HCT116 (cell line): ENCODE measurements at regions not wholly inside any gene's neighbourhood (a gene's known extent, or its start where the extent isn't known, plus 50 kb on each side); places are given as distances from the start of the nearest gene placed in this dataset.

Experiments used
- ATF3 ChIP-seq: IDR thresholded peaks from 2 replicates; pipeline ENCODE4 v1.6.1; 2012
- CBX3 ChIP-seq: IDR thresholded peaks from 2 replicates; pipeline ENCODE4 v1.6.1; 2012; ENCODE audit warnings: low read depth
- CTCF ChIP-seq, 3 experiments: fragments of 200-600 bp in 1 of 3; sonication (generic) in 1 of 3; IDR thresholded peaks in 2 of 3; conservative IDR thresholded peaks in 1 of 3; 2 replicates each; pipeline ENCODE4 v1.5.1; 2012 to 2017; ENCODE audit warnings: low read depth in 2 of 3, low read length in 2 of 3, antibody characterized with exemption in 1 of 3, borderline replicate concordance in 1 of 3, control low read depth in 1 of 3, mild to moderate bottlenecking in 1 of 3, mixed read lengths in 1 of 3, mixed run types in 1 of 3, moderate library complexity in 1 of 3; ENCODE audit not compliant: insufficient read depth in 1 of 3
- EGR1 ChIP-seq: IDR thresholded peaks from 2 replicates; pipeline ENCODE4 v1.6.1; 2012; ENCODE audit warnings: low read depth
- ELF1 ChIP-seq: IDR thresholded peaks from 2 replicates; pipeline ENCODE4 v1.6.1; 2012; ENCODE audit warnings: low read depth, borderline replicate concordance
- EZH2 ChIP-seq: fragments of 200-600 bp; sonication (generic); IDR thresholded peaks from 2 replicates; pipeline ENCODE4 v1.6.1; 2017; ENCODE audit warnings: antibody characterized with exemption, mixed run types
- FOSL1 ChIP-seq: IDR thresholded peaks from 2 replicates; pipeline ENCODE4 v1.6.1; 2012; ENCODE audit warnings: low read depth
- POLR2A ChIP-seq: IDR thresholded peaks from 2 replicates; pipeline ENCODE4 v1.7.0; 2011; ENCODE audit warnings: borderline replicate concordance; ENCODE audit not compliant: insufficient read depth, insufficient read length; ENCODE audit errors: extremely low read depth
- POLR2AphosphoS5 ChIP-seq: IDR thresholded peaks from 2 replicates; pipeline ENCODE4 v1.6.1; 2011; ENCODE audit warnings: mild to moderate bottlenecking, low read depth, low read length, moderate library complexity
- RAD21 ChIP-seq: IDR thresholded peaks from 2 replicates; pipeline ENCODE4 v1.6.1; 2012; ENCODE audit warnings: low read depth, mild to moderate bottlenecking
- SIN3A ChIP-seq: IDR thresholded peaks from 2 replicates; pipeline ENCODE4 v1.6.1; 2012; ENCODE audit warnings: low read depth
- SP1 ChIP-seq: IDR thresholded peaks from 2 replicates; pipeline ENCODE4 v1.6.1; 2012; ENCODE audit warnings: low read depth
- SRF ChIP-seq: IDR thresholded peaks from 2 replicates; pipeline ENCODE4 v1.6.1; 2012; ENCODE audit warnings: low read depth
- TCF7L2 ChIP-seq: IDR thresholded peaks from 2 replicates; pipeline ENCODE4 v1.7.0; 2011; ENCODE audit warnings: borderline replicate concordance, inconsistent platforms; ENCODE audit not compliant: insufficient read depth, insufficient read length; ENCODE audit errors: extremely low read depth

DNA sequence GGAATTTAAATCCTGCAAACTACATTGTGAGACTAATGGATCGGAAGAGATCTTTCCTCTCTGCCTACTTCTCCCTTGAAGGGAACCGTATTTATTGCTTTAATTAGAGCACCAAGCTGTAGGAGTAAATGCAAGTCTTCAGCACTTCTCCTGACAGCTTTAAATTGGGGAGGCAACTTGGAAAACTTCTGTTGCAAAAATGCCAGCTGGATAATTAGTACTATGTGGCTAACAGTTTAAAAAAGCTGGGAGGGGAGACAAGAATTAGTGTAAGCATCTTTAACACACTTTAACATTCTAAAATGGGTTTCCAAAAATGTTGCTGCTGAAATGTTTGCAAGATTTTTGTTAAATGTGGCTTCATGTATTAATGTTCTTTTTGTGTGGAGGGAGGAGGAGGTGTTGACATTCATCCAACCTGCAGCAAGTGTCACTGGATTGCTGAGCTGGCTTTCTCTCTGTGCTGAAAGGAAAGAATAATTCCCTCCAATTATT is 108.5 kb downstream of the PCTP start:
- TF ChIP-seq CTCF (IDR thresholded peaks at IDR 0.05 in 2 of 3, conservative IDR thresholded peaks at IDR 0.05 in 1 of 3; ENCODE audit: borderline replicate concordance in 1 of 3, insufficient read depth in 1 of 3, low read depth in 2 of 3, low read length in 2 of 3) (no peak), CBX3 (no peak), EZH2 (no peak), POLR2AphosphoS5 (no peak), ATF3 (no peak), SIN3A (no peak), TCF7L2 (no peak), FOSL1 (no peak), SRF (no peak), SP1 (no peak), EGR1 (no peak), POLR2A (no peak), ELF1 (no peak), RAD21 (no peak)
